ENCODE measurements at regions not wholly inside any gene's neighbourhood (a gene's known extent, or its start where the extent isn't known, plus 50 kb on each side); places are given as distances from the start of the nearest gene placed in this dataset.
A peak's percentile ranks its signal among the peaks of the same experiment; 100 is the strongest.

DNA sequence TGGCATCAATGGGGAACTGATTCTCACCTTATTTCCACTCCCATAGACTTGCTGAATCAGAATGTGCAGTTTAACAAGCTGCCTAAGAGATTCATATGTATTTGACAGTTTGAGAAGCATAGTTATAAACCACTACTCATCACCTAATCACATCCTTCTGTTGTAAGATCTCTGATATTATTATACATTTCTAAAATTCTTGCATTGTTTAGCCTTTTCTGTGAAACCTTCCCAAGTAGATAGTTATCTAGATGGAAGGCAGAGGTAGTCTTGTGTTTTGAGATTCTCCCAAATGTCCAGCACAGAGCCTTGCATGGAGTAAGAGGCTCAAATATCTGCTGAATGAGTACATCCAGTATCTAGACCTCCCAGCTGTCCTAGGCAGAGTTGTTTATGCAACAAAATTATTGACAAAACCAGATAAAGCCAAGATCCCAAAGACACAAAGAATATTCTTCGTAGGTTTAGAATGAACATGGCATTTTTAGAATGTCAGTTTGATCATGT, 227.3 kb downstream of the KDR start:
- no peak overlapping the region for H3K27ac Mint-ChIP-seq
- ChIA-PET CTCF (no interaction called here), POLR2A (no interaction called here)
- H3K4me3 Mint-ChIP-seq: no peak overlapping the region
- H3K36me3 Mint-ChIP-seq: peaks cover 0 to 8% (median 0%) of the 10 kb centered on the region in 3 donors
- Histone ChIP-seq H3K9me3 (ENCODE audit: low read length) (no peaks in the 10 kb centered on the region), H3K27ac (ENCODE audit: low read depth, low read length) (no peak overlapping the region), H3K27me3 (ENCODE audit: insufficient read depth, low read length, poor library complexity, severe bottlenecking) (no peaks in the 10 kb centered on the region), H3K4me1 (ENCODE audit: insufficient read depth, low read length) (no peaks in the 10 kb centered on the region), H3K36me3 (ENCODE audit: insufficient read depth, low read length) (no peaks in the 10 kb centered on the region), H3K4me3 (ENCODE audit: low read length) (no peak overlapping the region)
- DNase-seq: no peak
- H3K27me3 Mint-ChIP-seq: peaks cover 0 to under 1% of the 10 kb centered on the region in 2 donors
- H3K4me1 Mint-ChIP-seq: peaks cover 0 to 7% (median 0%) of the 10 kb centered on the region in 3 donors
- peaks cover 0 to 3% (median 0%) of the 10 kb centered on the region in 5 donors for H3K9me3 Mint-ChIP-seq

DNA sequence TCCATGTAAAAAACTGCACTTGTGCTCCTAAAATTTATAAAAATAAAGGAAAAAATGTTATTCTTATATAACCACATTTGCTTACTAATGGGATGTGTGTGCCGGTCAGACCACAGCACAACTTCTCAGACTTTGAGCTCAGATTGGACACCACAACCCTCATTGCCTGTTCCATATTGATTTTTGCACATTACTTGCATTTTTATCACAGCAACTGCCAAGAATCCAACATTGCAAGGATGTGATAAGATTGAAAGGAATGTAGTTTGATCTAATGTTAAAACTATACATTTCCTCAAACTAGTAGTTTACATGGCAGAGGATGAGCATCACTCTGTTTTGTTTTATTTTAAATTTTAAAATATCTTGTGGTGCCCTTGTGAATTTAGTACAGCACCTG, 227.8 kb downstream of the KDR start:
- ChIA-PET POLR2A (no interaction called here), CTCF (no interaction called here)
- H3K27me3 ChIP-seq (ENCODE audit: insufficient read depth, low read length, poor library complexity, severe bottlenecking): no peaks in the 10 kb centered on the region
- peaks cover 0 to 7% (median 0%) of the 10 kb centered on the region in 3 donors for H3K4me1 Mint-ChIP-seq
- H3K27ac ChIP-seq (ENCODE audit: low read depth, low read length): no peak overlapping the region
- H3K36me3 Mint-ChIP-seq: peaks cover 0 to 8% (median 0%) of the 10 kb centered on the region in 3 donors
- DNase-seq: no peak
- H3K4me3 ChIP-seq (ENCODE audit: low read length): no peak overlapping the region
- H3K4me3 Mint-ChIP-seq: no peak overlapping the region
- no peaks in the 10 kb centered on the region for H3K27me3 Mint-ChIP-seq
- no peaks in the 10 kb centered on the region for H3K36me3 ChIP-seq (ENCODE audit: insufficient read depth, low read length)
- H3K9me3 Mint-ChIP-seq: peaks cover 0 to 3% (median 0%) of the 10 kb centered on the region in 5 donors
- no peaks in the 10 kb centered on the region for H3K9me3 ChIP-seq (ENCODE audit: low read length)
- no peaks in the 10 kb centered on the region for H3K4me1 ChIP-seq (ENCODE audit: insufficient read depth, low read length)
- H3K27ac Mint-ChIP-seq: no peak overlapping the region

DNA sequence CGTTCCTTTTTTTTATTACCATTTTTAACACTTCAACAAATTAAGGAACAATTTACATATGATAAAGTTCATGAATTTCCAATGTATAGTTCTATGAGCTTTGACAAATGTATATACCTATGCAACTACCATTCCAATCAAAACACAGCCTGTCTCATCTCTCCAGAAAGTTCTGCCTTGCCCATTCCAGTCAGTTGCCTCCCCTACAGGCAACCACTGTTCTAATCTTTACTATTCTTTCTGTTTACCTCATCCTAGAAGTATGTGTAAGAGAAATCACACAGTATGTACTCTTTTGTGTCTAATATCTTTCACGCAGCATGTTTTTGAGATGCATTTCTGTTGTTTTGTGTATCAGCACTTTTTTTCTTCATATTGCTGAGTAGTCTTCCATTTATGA, 224.9 kb downstream of the KIT start:
- Histone ChIP-seq H3K4me1 (ENCODE audit: insufficient read depth, low read length) (no peaks in the 10 kb centered on the region), H3K4me3 (ENCODE audit: low read length) (no peak overlapping the region), H3K27ac (ENCODE audit: low read depth, low read length) (no peak overlapping the region), H3K36me3 (ENCODE audit: insufficient read depth, low read length) (no peaks in the 10 kb centered on the region), H3K27me3 (ENCODE audit: insufficient read depth, low read length, poor library complexity, severe bottlenecking) (no peaks in the 10 kb centered on the region), H3K9me3 (ENCODE audit: low read length) (no peaks in the 10 kb centered on the region)
- H3K27me3 Mint-ChIP-seq: peaks cover 0 to 2% of the 10 kb centered on the region in 2 donors
- no peak overlapping the region for H3K4me3 Mint-ChIP-seq
- DNase-seq: no peak
- POLR2A ChIA-PET: no interaction called here
- peaks cover 0 to 4% (median 0%) of the 10 kb centered on the region in 5 donors for H3K9me3 Mint-ChIP-seq
- CTCF ChIA-PET: no interaction called here
- H3K36me3 Mint-ChIP-seq: no peaks in the 10 kb centered on the region
- no peaks in the 10 kb centered on the region for H3K4me1 Mint-ChIP-seq
- H3K27ac Mint-ChIP-seq: no peak overlapping the region

DNA sequence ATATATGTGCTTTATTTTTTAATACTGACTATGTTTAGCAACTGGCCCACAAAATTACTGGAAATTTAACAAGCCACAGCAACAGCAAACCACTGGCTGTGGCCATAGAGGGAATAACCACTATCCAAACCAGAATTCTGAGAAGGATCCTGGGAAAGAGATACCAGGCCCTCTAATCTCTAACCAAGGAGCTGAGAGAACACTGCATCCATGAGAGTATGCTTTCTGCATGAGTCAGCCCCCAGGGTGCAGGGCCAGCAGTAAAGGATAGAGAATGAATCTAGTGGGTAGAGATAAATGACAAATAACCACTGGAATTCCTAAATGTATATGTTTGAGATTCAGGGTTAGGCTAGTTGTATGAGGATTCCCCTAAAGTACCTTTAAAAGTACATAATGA, 221.8 kb downstream of the KIT start:
- H3K9me3 ChIP-seq (ENCODE audit: low read length): no peaks in the 10 kb centered on the region
- peaks cover 0 to 4% of the 10 kb centered on the region in 2 donors for H3K27me3 Mint-ChIP-seq

DNA sequence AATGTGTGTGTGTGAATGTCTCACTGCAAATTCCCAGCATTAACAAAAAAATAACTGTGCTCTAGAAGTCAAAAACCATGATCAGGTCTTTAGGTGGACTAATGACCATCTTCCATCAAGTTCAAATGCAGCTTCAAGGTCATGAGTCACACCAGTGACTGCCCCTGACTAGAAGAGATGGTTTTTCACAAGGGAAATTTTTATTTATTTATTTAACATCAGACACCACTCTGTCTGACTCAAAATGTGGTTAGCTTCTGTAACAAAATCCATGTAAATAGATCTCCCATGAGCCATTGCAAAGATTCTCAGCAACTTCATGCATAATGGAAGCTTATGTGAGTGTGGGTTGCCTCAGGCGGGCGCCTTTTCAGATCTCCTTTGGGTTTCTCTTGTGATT, 219.2 kb downstream of the KIT start:
- Histone ChIP-seq H3K4me1 (ENCODE audit: insufficient read depth, low read length) (no peaks in the 10 kb centered on the region), H3K4me3 (ENCODE audit: low read length) (no peak overlapping the region), H3K27ac (ENCODE audit: low read depth, low read length) (no peak overlapping the region), H3K36me3 (ENCODE audit: insufficient read depth, low read length) (no peaks in the 10 kb centered on the region), H3K9me3 (ENCODE audit: low read length) (no peaks in the 10 kb centered on the region), H3K27me3 (ENCODE audit: insufficient read depth, low read length, poor library complexity, severe bottlenecking) (no peaks in the 10 kb centered on the region)
- ChIA-PET POLR2A (no interaction called here), CTCF (no interaction called here)
- H3K27me3 Mint-ChIP-seq: peaks cover 3 to 4% of the 10 kb centered on the region in 2 donors
- no peak overlapping the region for H3K27ac Mint-ChIP-seq
- no peak overlapping the region for H3K4me3 Mint-ChIP-seq
- H3K36me3 Mint-ChIP-seq: no peaks in the 10 kb centered on the region
- H3K9me3 Mint-ChIP-seq: peaks cover 0 to 4% (median 0%) of the 10 kb centered on the region in 5 donors
- H3K4me1 Mint-ChIP-seq: no peaks in the 10 kb centered on the region
- no peak for DNase-seq

More for the DNA sequence above, 221.8 kb downstream of the KIT start:
- no peaks in the 10 kb centered on the region for H3K4me1 Mint-ChIP-seq
- no peaks in the 10 kb centered on the region for H3K36me3 Mint-ChIP-seq
- Histone ChIP-seq H3K27ac (ENCODE audit: low read depth, low read length) (no peak overlapping the region), H3K4me1 (ENCODE audit: insufficient read depth, low read length) (no peaks in the 10 kb centered on the region), H3K36me3 (ENCODE audit: insufficient read depth, low read length) (no peaks in the 10 kb centered on the region), H3K27me3 (ENCODE audit: insufficient read depth, low read length, poor library complexity, severe bottlenecking) (no peaks in the 10 kb centered on the region), H3K4me3 (ENCODE audit: low read length) (no peak overlapping the region)
- no peak for DNase-seq
- CTCF ChIA-PET: no interaction called here
- H3K9me3 Mint-ChIP-seq: peaks cover 0 to 4% (median 0%) of the 10 kb centered on the region in 5 donors
- no peak overlapping the region for H3K27ac Mint-ChIP-seq
- no peak overlapping the region for H3K4me3 Mint-ChIP-seq
- POLR2A ChIA-PET: no interaction called here

DNA sequence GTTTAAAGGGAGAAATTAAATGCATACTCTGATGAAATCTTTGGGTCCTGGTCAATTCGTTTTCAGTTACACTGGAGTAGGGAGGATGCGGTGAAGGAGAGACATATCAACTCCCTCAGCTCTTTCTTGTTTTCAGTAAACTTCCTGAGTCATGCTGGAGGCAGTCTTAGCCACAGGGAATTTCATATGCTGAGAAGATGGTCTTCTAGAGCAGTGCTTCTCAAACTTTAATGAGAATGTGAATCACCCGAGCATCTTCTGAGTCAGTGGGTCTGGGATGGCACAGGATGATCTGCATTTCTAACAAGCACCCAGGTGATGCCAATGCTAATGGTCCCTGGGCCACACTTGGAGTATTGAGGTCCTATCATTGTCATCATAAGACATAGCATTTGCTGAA, 214.5 kb downstream of the KIT start:
- H3K4me1 Mint-ChIP-seq: no peaks in the 10 kb centered on the region
- ChIA-PET POLR2A (no interaction called here), CTCF (no interaction called here)
- Histone ChIP-seq H3K4me1 (ENCODE audit: insufficient read depth, low read length) (no peaks in the 10 kb centered on the region), H3K36me3 (ENCODE audit: insufficient read depth, low read length) (no peaks in the 10 kb centered on the region), H3K4me3 (ENCODE audit: low read length) (no peak overlapping the region), H3K9me3 (ENCODE audit: low read length) (no peaks in the 10 kb centered on the region), H3K27ac (ENCODE audit: low read depth, low read length) (no peak overlapping the region), H3K27me3 (ENCODE audit: insufficient read depth, low read length, poor library complexity, severe bottlenecking) (no peaks in the 10 kb centered on the region)
- H3K27ac Mint-ChIP-seq: peak overlapping the region in 1 of 8 donors; percentile 12
- H3K36me3 Mint-ChIP-seq: no peaks in the 10 kb centered on the region
- no peak overlapping the region for H3K4me3 Mint-ChIP-seq
- no peak for DNase-seq
- H3K9me3 Mint-ChIP-seq: peaks cover 0 to 3% (median 0%) of the 10 kb centered on the region in 5 donors
- H3K27me3 Mint-ChIP-seq: peaks cover 3% of the 10 kb centered on the region in 2 donors

DNA sequence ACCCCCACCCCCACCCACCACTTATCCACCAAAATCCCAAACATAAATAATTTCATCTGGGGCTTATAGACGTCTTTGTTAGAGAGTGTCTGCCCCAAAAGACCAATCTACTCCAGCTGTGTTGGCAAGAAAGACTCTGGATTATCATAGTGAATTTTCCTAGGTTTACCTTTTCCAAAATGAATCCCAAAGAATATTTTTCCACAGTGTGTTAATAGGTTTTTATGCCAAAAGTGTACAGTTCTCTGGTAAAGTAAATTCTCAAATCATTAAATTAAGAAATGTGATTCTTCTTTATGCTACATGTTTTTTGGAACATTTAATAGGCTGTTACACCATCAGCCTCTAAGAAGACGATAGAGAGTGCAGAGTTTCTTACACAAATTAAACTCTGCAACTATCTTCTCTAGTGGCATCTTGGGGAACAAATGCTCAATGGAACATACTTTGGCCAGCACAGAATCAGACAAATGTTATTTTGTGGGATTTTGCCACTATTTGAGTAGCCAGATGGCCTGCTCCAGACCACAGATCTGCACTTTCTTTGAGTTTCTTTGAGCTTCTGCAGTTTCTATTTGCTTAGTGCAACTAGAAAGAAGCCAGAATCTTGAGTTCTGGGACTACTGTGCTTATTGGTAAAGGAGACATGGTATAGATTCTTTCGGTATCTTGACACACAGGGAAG, 206.0 kb downstream of the KIT start:
- H3K27me3 Mint-ChIP-seq: peaks cover 0 to 3% of the 10 kb centered on the region in 2 donors
- no peak overlapping the region for H3K4me3 Mint-ChIP-seq
- no peaks in the 10 kb centered on the region for H3K4me1 ChIP-seq (ENCODE audit: insufficient read depth, low read length)
- H3K27me3 ChIP-seq (ENCODE audit: insufficient read depth, low read length, poor library complexity, severe bottlenecking): no peaks in the 10 kb centered on the region
- ChIA-PET CTCF (no interaction called here), POLR2A (no interaction called here)
- H3K9me3 ChIP-seq (ENCODE audit: low read length): no peaks in the 10 kb centered on the region
- no peaks in the 10 kb centered on the region for H3K36me3 Mint-ChIP-seq
- H3K4me1 Mint-ChIP-seq: no peaks in the 10 kb centered on the region
- H3K4me3 ChIP-seq (ENCODE audit: low read length): no peak overlapping the region
- H3K27ac Mint-ChIP-seq: no peak overlapping the region
- no peak overlapping the region for H3K27ac ChIP-seq (ENCODE audit: low read depth, low read length)
- no peak for DNase-seq
- H3K9me3 Mint-ChIP-seq: no peaks in the 10 kb centered on the region
- no peaks in the 10 kb centered on the region for H3K36me3 ChIP-seq (ENCODE audit: insufficient read depth, low read length)

DNA sequence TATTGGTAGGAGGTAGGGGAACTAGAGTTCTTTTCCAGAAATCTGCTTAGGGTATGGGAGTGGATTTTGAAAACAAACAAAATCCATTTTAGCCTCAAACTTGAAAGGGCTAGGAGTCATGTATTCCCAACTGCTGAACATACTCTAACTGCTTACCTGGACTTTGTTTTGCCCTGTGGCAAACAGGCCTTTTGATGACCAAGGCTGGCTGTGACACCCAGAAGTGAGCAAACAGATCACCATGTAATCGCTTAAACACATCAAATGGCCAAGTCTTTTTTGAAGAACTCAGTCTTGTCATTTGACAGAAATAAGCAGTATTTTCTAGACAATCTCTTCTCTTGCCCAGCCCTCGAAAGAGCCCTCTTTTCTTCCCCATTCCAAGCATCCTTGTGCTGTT, 203.4 kb downstream of the KIT start:
- peaks cover 0 to 3% of the 10 kb centered on the region in 2 donors for H3K27me3 Mint-ChIP-seq
- no peaks in the 10 kb centered on the region for H3K4me1 Mint-ChIP-seq
- Histone ChIP-seq H3K36me3 (ENCODE audit: insufficient read depth, low read length) (no peaks in the 10 kb centered on the region), H3K27ac (ENCODE audit: low read depth, low read length) (no peak overlapping the region), H3K9me3 (ENCODE audit: low read length) (no peaks in the 10 kb centered on the region), H3K4me1 (ENCODE audit: insufficient read depth, low read length) (no peaks in the 10 kb centered on the region), H3K4me3 (ENCODE audit: low read length) (no peak overlapping the region), H3K27me3 (ENCODE audit: insufficient read depth, low read length, poor library complexity, severe bottlenecking) (no peaks in the 10 kb centered on the region)
- no peak overlapping the region for H3K27ac Mint-ChIP-seq
- H3K36me3 Mint-ChIP-seq: no peaks in the 10 kb centered on the region
- no peak for DNase-seq
- H3K9me3 Mint-ChIP-seq: no peaks in the 10 kb centered on the region
- POLR2A ChIA-PET: no interaction called here
- CTCF ChIA-PET: no interaction called here
- H3K4me3 Mint-ChIP-seq: no peak overlapping the region
